H1 (cell line): ENCODE measurements at regions not wholly inside any gene's neighbourhood (a gene's known extent, or its start where the extent isn't known, plus 50 kb on each side); places are given as distances from the start of the nearest gene placed in this dataset.

Experiments
- ATF2 ChIP-seq: IDR thresholded peaks from 2 replicates; pipeline ENCODE4 v1.6.1; 2012; ENCODE audit warnings: low read length, inconsistent platforms

- no peak for TF ChIP-seq ATF2
Measured at GRCh38 chr5:54860321-54860720, 125.1 kb downstream of the ESM1 start (continued).
